MCF 10A (cell line): ENCODE measurements at regions not wholly inside any gene's neighbourhood (a gene's known extent, or its start where the extent isn't known, plus 50 kb on each side); places are given as distances from the start of the nearest gene placed in this dataset.

Source experiments
- BruUV-seq: library from RNA; stranded (reverse); fragments of 400-500 nt; replicated peaks from 2 replicates; lab custom pipeline; 2021; lab: Mats Ljungman, UMichigan
- CTCF ChIA-PET: fragments of 300-600 bp; sonication (Branson Sonifier 250); formaldehyde crosslinking; extraction: SDS; loops from one replicate; lab custom pipeline; 2021; ENCODE audit warnings: antibody characterized with exemption, inconsistent platforms; lab: Yijun Ruan, JAX
- POLR2A ChIA-PET: fragments of 300-600, 350-650 bp; sonication (Branson Sonifier 250); formaldehyde crosslinking; extraction: SDS; loops from one replicate; lab custom pipeline; 2020; ENCODE audit warnings: antibody characterized with exemption, inconsistent platforms; lab: Yijun Ruan, JAX
- DNase-seq: peaks from one replicate; pipeline ENCODE4 v3.0.0-alpha.2; 2018; ENCODE audit not compliant: unreplicated experiment
- H3K27ac Mint-ChIP-seq: one replicate; pipeline ENCODE4 v1.8.0; 2022; ENCODE audit warnings: mild to moderate bottlenecking, low read depth, mixed read lengths; ENCODE audit not compliant: unreplicated experiment
- H3K27me3 Mint-ChIP-seq: one replicate; pipeline ENCODE4 v1.8.0; 2022; ENCODE audit warnings: mixed read lengths; ENCODE audit not compliant: insufficient read depth, unreplicated experiment
- H3K36me3 Mint-ChIP-seq: one replicate; pipeline ENCODE4 v1.8.0; 2022; ENCODE audit warnings: mild to moderate bottlenecking, moderate library complexity, mixed read lengths; ENCODE audit not compliant: insufficient read depth, unreplicated experiment
- H3K4me1 Mint-ChIP-seq: one replicate; pipeline ENCODE4 v1.8.0; 2022; ENCODE audit warnings: mixed read lengths; ENCODE audit not compliant: insufficient read depth, unreplicated experiment
- H3K4me3 Mint-ChIP-seq: one replicate; pipeline ENCODE4 v1.8.0; 2022; ENCODE audit warnings: mild to moderate bottlenecking, moderate library complexity, mixed read lengths; ENCODE audit not compliant: unreplicated experiment
- H3K9me3 Mint-ChIP-seq: one replicate; pipeline ENCODE4 v1.8.0; 2022; ENCODE audit warnings: mixed read lengths; ENCODE audit not compliant: unreplicated experiment
- CTCF ChIP-seq: fragments of 200-600 bp; IDR thresholded peaks from one replicate; pipeline ENCODE4 v1.8.0; 2022; ENCODE audit warnings: antibody characterized with exemption, mild to moderate bottlenecking; ENCODE audit not compliant: unreplicated experiment
- intact Hi-C: fragments of 100-400 bp; cut with micrococcal nuclease; formaldehyde crosslinking; loops from 2 replicates; pipeline ENCODE4 v1.14.1; 2022

GRCh38 chr3:30286811-30287210 lies 319.6 kb upstream of the TGFBR2 start:
- H3K9me3 Mint-ChIP-seq, result no peaks in the 10 kb centered on the region
- peaks cover 56% of the 10 kb centered on the region for H3K4me1 Mint-ChIP-seq
- ChIA-PET POLR2A (interaction anchor here (0.8 to 2.8 kb wide), 11 partner anchors 15 to 405 kb away, joined by 3 to 14 read pairs (median 10); partner anchors contain the start of gene TGFBR2), CTCF (interaction anchor here (1.0 to 1.9 kb wide), 4 partner anchors 70 to 390 kb away, joined by 3 to 7 read pairs (median 3); no protein-coding TSS in a partner anchor)
- intact Hi-C loops, result loop anchor here (2.0 to 5.0 kb wide), 4 partner anchors 60 to 405 kb away; partner anchors contain the start of gene TGFBR2
- TF ChIP-seq CTCF, result no peak
- no TSS peak for BruUV-seq
- H3K4me3 Mint-ChIP-seq, result peak overlapping the region; percentile 26
- H3K27ac Mint-ChIP-seq, result peak overlapping the region; percentile 69
- peaks cover 5% of the 10 kb centered on the region for H3K36me3 Mint-ChIP-seq
- peak; percentile 52 for DNase-seq
- no peaks in the 10 kb centered on the region for H3K27me3 Mint-ChIP-seq

DNA sequence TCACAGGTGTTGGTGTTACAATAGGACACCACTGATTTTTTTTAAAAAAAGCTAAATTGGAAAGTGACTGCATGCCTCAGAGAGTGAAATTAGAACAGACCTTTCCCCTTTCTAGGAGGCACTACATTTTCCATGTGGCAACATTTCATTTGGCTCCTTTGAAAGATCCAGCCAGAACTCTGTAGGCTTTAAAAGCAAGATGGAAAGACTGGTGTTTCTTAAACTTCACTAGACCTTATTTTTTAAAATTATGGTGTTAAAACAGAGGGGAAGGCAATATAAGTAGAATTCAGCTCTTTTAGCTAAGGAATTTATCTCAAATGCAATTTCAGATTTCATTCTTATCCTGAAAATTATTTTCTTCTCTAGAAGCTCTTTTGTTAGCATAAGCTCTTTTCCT lies 317.6 kb upstream of the TGFBR2 start:
- POLR2A ChIA-PET, result interaction anchor here (1.0 to 2.8 kb wide), 5 partner anchors 10 to 320 kb away, joined by 3 to 12 read pairs (median 4); no protein-coding TSS in a partner anchor
- Mint-ChIP-seq H3K36me3 (no peaks in the 10 kb centered on the region), H3K4me3 (no peak overlapping the region), H3K27ac (peak overlapping the region; percentile 73), H3K27me3 (no peaks in the 10 kb centered on the region), H3K4me1 (peaks cover 54% of the 10 kb centered on the region), H3K9me3 (peaks cover under 1% of the 10 kb centered on the region)
- CTCF ChIA-PET, result interaction anchor here (0.7 to 0.8 kb wide), 2 partner anchors 9 to 405 kb away, joined by 3 read pairs; no protein-coding TSS in a partner anchor
- intact Hi-C loops, result loop anchor here (5.0 kb wide), 3 partner anchors 223 to 403 kb away; partner anchors contain the start of gene TGFBR2
- DNase-seq, result no peak
- no peak for TF ChIP-seq CTCF
- no TSS peak for BruUV-seq

GRCh38 chr3:30289324-30289723 lies 317.1 kb upstream of the TGFBR2 start:
- H3K4me1 Mint-ChIP-seq, result peaks cover 56% of the 10 kb centered on the region
- H3K4me3 Mint-ChIP-seq, result no peak overlapping the region
- no peaks in the 10 kb centered on the region for H3K36me3 Mint-ChIP-seq
- H3K9me3 Mint-ChIP-seq, result peaks cover 6% of the 10 kb centered on the region
- no peak for DNase-seq
- no peak for TF ChIP-seq CTCF
- H3K27ac Mint-ChIP-seq, result peak overlapping the region; percentile 73
- no TSS peak for BruUV-seq
- ChIA-PET POLR2A (interaction anchor here (1.3 to 2.8 kb wide), 4 partner anchors 10 to 57 kb away, joined by 3 to 12 read pairs (median 4); no protein-coding TSS in a partner anchor), CTCF (interaction anchor here (0.7 to 0.8 kb wide), 2 partner anchors 9 to 404 kb away, joined by 3 read pairs; no protein-coding TSS in a partner anchor)
- intact Hi-C loops, result loop anchor here (5.0 kb wide), 3 partner anchors 223 to 403 kb away; partner anchors contain the start of gene TGFBR2
- H3K27me3 Mint-ChIP-seq, result no peaks in the 10 kb centered on the region

- intact Hi-C loops, result loop anchor here (5.0 kb wide), 3 partner anchors 223 to 403 kb away; partner anchors contain the start of gene TGFBR2
- Mint-ChIP-seq H3K36me3 (no peaks in the 10 kb centered on the region), H3K4me1 (peaks cover 52% of the 10 kb centered on the region), H3K27ac (peak overlapping the region; percentile 73), H3K9me3 (peaks cover 7% of the 10 kb centered on the region), H3K27me3 (no peaks in the 10 kb centered on the region), H3K4me3 (no peak overlapping the region)
- DNase-seq, result no peak
- BruUV-seq, result no TSS peak
- no peak for TF ChIP-seq CTCF
- ChIA-PET POLR2A (interaction anchor here (0.7 to 1.4 kb wide), 4 partner anchors 9 to 58 kb away, joined by 3 to 4 read pairs (median 4); no protein-coding TSS in a partner anchor), CTCF (interaction anchor here (0.6 kb wide), 1 partner anchor 113 kb away, joined by 3 read pairs; no protein-coding TSS in a partner anchor)
These were observed 316.6 kb upstream of the TGFBR2 start for GRCh38 chr3:30289766-30290165.
